Spleen (tissue), 11 donors: ENCODE measurements at regions not wholly inside any gene's neighbourhood (a gene's known extent, or its start where the extent isn't known, plus 50 kb on each side); places are given as distances from the start of the nearest gene placed in this dataset.
"Not testable (repeated sequence)": the region's sequence is repeated elsewhere in the genome, so short reads cannot be mapped to it uniquely, and the experiment has no call there.

Source experiments
- DNase-seq: peaks from one replicate; pipeline ENCODE4 v3.0.0-alpha.2; 2020
- H3K27ac ChIP-seq, 8 donors: fragments of 200-600 bp; sonication (generic) in 7 of 8; 1 replicate in 4 of 8; 2 replicates in 4 of 8; pipeline versions ENCODE4 v1.5.0 to v1.8.0; 2016 to 2021; ENCODE audit warnings: inconsistent platforms in 4 of 8, mild to moderate bottlenecking in 4 of 8, moderate library complexity in 1 of 8
- H3K27me3 ChIP-seq, 7 donors: fragments of 200-600 bp; sonication (generic) in 6 of 7; replicated peaks in 1 of 7; 1 replicate in 4 of 7; 2 replicates in 3 of 7; pipeline versions ENCODE4 v1.5.0 to v1.8.0; 2016 to 2021; ENCODE audit warnings: inconsistent platforms in 3 of 7, mild to moderate bottlenecking in 1 of 7
- H3K36me3 ChIP-seq, 6 donors: fragments of 200-600 bp; sonication (generic) in 5 of 6; 1 replicate in 4 of 6; 2 replicates in 2 of 6; pipeline versions ENCODE4 v1.5.0 to v1.8.0; 2016 to 2021; ENCODE audit warnings: inconsistent platforms in 2 of 6
- H3K4me1 ChIP-seq, 6 donors: fragments of 200-600 bp; sonication (generic) in 5 of 6; 1 replicate in 3 of 6; 2 replicates in 3 of 6; pipeline versions ENCODE4 v1.5.0 to v1.8.0; 2016 to 2021; ENCODE audit warnings: inconsistent platforms in 3 of 6
- H3K4me3 ChIP-seq, 8 donors: fragments of 200-600 bp; sonication (generic) in 7 of 8; 1 replicate in 4 of 8; 2 replicates in 4 of 8; pipeline versions ENCODE4 v1.5.0 to v1.8.0; 2016 to 2021; ENCODE audit warnings: inconsistent platforms in 4 of 8, mild to moderate bottlenecking in 4 of 8, moderate library complexity in 2 of 8
- H3K9me3 ChIP-seq, 8 donors: fragments of 200-600 bp; sonication (generic) in 7 of 8; 1 replicate in 4 of 8; 2 replicates in 4 of 8; pipeline versions ENCODE4 v1.5.0 to v1.8.0; 2016 to 2021; ENCODE audit warnings: inconsistent platforms in 4 of 8
- CTCF ChIP-seq, 11 experiments: fragments of 200-600 bp in 7 of 11; fragments of 450-650 bp in 4 of 11; sonication (generic) in 4 of 11; IDR thresholded peaks in 8 of 11; conservative IDR thresholded peaks in 3 of 11; 1 replicate in 7 of 11; 2 replicates in 4 of 11; pipeline versions ENCODE4 v1.4.0 to v1.8.0; 2016 to 2021; ENCODE audit warnings: antibody characterized with exemption in 11 of 11, inconsistent platforms in 4 of 11, mild to moderate bottlenecking in 1 of 11
- POLR2A ChIP-seq, 3 donors: fragments of 450-650 bp; IDR thresholded peaks; one replicate each; pipeline ENCODE4 v1.5.1; 2017; ENCODE audit warnings: antibody characterized with exemption in 3 of 3, mild to moderate bottlenecking in 1 of 3
- POLR2AphosphoS5 ChIP-seq, 3 donors: sonication (generic); formaldehyde crosslinking; IDR thresholded peaks; one replicate each; pipeline ENCODE4 v1.5.1; 2017; ENCODE audit warnings: antibody characterized with exemption in 3 of 3
- WGBS, 5 donors: extraction: QIAGEN DNeasy Blood & Tissue Kit in 3 of 5; methylation state at CpG; one replicate each; pipeline versions ENCODE4 v1.1.5 to v1.1.7; 2013 to 2018; 5-methylcytosine and 5-hydroxymethylcytosine counted together
- intact Hi-C: fragments of 100-400 bp; cut with DNase I; formaldehyde crosslinking; loops from one replicate; pipeline ENCODE4 v1.15.0; 2023; ENCODE audit warnings: low total_unique reads
- donor health status: healthy with polysubstance abuse.
- donor health status: DM: no; HTN: no; CAD: no; lungs with moderate emphysema.
- donor health status: DM: no; HTN: no; CAD: no.
- donor health status: Bipolar disorder and iron deficiency.
- donor health status: healthy.
- donor health status: DM: no; HTN: no; CAD: no.
- donor health status: DM: yes; HTN: yes; CAD: no.

- peaks cover 0 to 13% (median 4%) of the 10 kb centered on the region in 8 donors for H3K9me3 ChIP-seq
- H3K4me3 ChIP-seq: no peak overlapping the region
- TF ChIP-seq POLR2A (IDR thresholded peaks at IDR 0.05): no peak
- TF ChIP-seq CTCF (IDR thresholded peaks at IDR 0.05 in 8 of 11, conservative IDR thresholded peaks at IDR 0.05 in 3 of 11): no peak
- TF ChIP-seq POLR2AphosphoS5 (IDR thresholded peaks at IDR 0.05): no peak
- no peak for DNase-seq
- no peaks in the 10 kb centered on the region for H3K36me3 ChIP-seq
- no peak overlapping the region for H3K27ac ChIP-seq
- intact Hi-C loops: no loop called here
- 13 to 23% (median 14%) methylated on average over 1 of the region's 1 CpG for WGBS, 5 donors
- H3K4me1 ChIP-seq: no peaks in the 10 kb centered on the region
- no peaks in the 10 kb centered on the region for H3K27me3 ChIP-seq
Measured at GRCh38 chr2:77649856-77650255, 127.7 kb upstream of the LRRTM4 start.

GRCh38 chr2:77652499-77652898 lies 130.3 kb upstream of the LRRTM4 start:
- WGBS, 5 donors: 46 to 86% (median 85%) methylated on average over 2 of the region's 2 CpGs

GRCh38 chr2:77664491-77664890 lies 142.3 kb upstream of the LRRTM4 start:
- Histone ChIP-seq H3K4me3 (no peak overlapping the region), H3K27ac (no peak overlapping the region), H3K27me3 (no peaks in the 10 kb centered on the region), H3K9me3 (peaks cover 0 to 10% (median 0%) of the 10 kb centered on the region in 8 donors), H3K36me3 (no peaks in the 10 kb centered on the region), H3K4me1 (no peaks in the 10 kb centered on the region)
- intact Hi-C loops: no loop called here
- DNase-seq: no peak
- TF ChIP-seq POLR2AphosphoS5 (IDR thresholded peaks at IDR 0.05) (no peak), POLR2A (IDR thresholded peaks at IDR 0.05) (no peak), CTCF (IDR thresholded peaks at IDR 0.05 in 8 of 11, conservative IDR thresholded peaks at IDR 0.05 in 3 of 11) (no peak)
- 33 to 53% (median 51%) methylated on average over 2 of the region's 2 CpGs for WGBS, 5 donors

More at GRCh38 chr2:77652499-77652898, 130.3 kb upstream of the LRRTM4 start:
- no peaks in the 10 kb centered on the region for H3K36me3 ChIP-seq
- H3K4me1 ChIP-seq: no peaks in the 10 kb centered on the region
- H3K4me3 ChIP-seq: no peak overlapping the region
- H3K9me3 ChIP-seq: peaks cover 0 to 20% (median 5%) of the 10 kb centered on the region in 8 donors
- no peak overlapping the region for H3K27ac ChIP-seq
- DNase-seq: no peak
- H3K27me3 ChIP-seq: no peaks in the 10 kb centered on the region
- no peak for TF ChIP-seq POLR2A (IDR thresholded peaks at IDR 0.05)
- TF ChIP-seq CTCF (IDR thresholded peaks at IDR 0.05 in 8 of 11, conservative IDR thresholded peaks at IDR 0.05 in 3 of 11): no peak
- no peak for TF ChIP-seq POLR2AphosphoS5 (IDR thresholded peaks at IDR 0.05)
- intact Hi-C loops: no loop called here

GRCh38 chr2:77666251-77666980 lies 144.2 kb upstream of the LRRTM4 start:
- 66 to 76% (median 73%) methylated on average over 7 of the region's 7 CpGs for WGBS, 5 donors
- H3K36me3 ChIP-seq: no peaks in the 10 kb centered on the region
- intact Hi-C loops: no loop called here
- H3K27me3 ChIP-seq: no peaks in the 10 kb centered on the region
- no peak overlapping the region for H3K27ac ChIP-seq
- no peak for DNase-seq
- H3K4me1 ChIP-seq: no peaks in the 10 kb centered on the region
- no peak overlapping the region for H3K4me3 ChIP-seq
- no peak for TF ChIP-seq POLR2AphosphoS5 (IDR thresholded peaks at IDR 0.05)
- TF ChIP-seq POLR2A (IDR thresholded peaks at IDR 0.05): no peak
- TF ChIP-seq CTCF (IDR thresholded peaks at IDR 0.05 in 8 of 11, conservative IDR thresholded peaks at IDR 0.05 in 3 of 11): no peak
- peaks cover 0 to 10% (median 0%) of the 10 kb centered on the region in 8 donors for H3K9me3 ChIP-seq

- WGBS, 5 donors: 53 to 72% (median 61%) methylated on average over 5 to 6 of the region's 6 CpGs
- H3K36me3 ChIP-seq, H3K27me3 ChIP-seq, H3K4me3 ChIP-seq, H3K4me1 ChIP-seq, DNase-seq, H3K9me3 ChIP-seq, intact Hi-C loops, H3K27ac ChIP-seq: not testable (repeated sequence)
Measured at GRCh38 chr2:77684543-77685319, 162.6 kb upstream of the LRRTM4 start.
